HT-29 (cell line): ENCODE measurements at regions not wholly inside any gene's neighbourhood (a gene's known extent, or its start where the extent isn't known, plus 50 kb on each side); places are given as distances from the start of the nearest gene placed in this dataset.
A peak's percentile ranks its signal among the peaks of the same experiment; 100 is the strongest.

ENCODE experiments used
- DNase-seq: peaks from one replicate; pipeline ENCODE4 v3.0.0-alpha.2; 2015; ENCODE audit warnings: low spot score

DNA sequence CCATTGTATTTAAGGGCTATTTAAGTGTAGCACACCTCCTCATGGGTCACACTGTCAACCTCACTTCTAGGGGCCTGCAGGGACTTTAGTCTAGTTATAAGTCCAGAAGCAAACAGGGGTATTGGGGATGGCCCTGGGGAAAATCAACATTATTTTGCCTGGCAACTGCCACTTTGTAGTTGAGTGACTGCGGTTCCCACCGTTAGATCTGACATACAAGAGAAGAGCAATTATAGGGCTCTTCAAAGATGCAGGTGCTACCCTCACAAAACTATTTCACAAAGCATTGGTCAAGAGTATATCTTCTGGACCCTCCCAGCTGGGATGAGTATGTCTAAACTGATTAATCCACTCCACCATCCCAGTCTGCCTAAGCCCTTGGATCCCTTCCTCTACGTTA lies 133.0 kb upstream of the PCBD1 start:
- DNase-seq = no peak

DNA sequence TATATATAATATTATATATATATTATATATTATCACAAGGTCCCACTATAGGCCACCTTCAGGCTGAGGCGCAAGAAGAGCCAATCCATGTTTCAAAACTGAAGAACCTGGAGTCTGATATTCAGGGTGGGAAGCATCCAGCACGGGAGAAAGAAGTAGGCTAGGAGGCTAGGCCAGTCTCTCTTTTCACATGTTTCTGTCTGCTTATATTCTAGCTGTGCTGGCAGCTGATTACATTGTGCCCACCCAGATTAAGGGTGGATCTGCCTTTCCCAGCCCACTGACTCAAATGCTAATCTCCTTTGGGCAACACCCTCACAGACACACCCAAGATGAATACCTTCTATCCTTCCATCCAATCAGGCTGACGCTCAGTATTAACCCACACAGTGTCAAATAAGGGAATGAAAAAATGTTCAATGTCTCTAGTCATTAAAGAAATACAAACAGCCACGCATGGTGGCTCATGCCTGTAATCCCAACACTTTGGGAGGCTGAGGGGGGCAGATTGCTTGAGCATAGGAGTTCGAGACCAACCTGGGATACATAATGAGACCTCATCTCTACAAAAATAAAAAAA lies 135.4 kb upstream of the PCBD1 start:
- no peak for DNase-seq

DNA sequence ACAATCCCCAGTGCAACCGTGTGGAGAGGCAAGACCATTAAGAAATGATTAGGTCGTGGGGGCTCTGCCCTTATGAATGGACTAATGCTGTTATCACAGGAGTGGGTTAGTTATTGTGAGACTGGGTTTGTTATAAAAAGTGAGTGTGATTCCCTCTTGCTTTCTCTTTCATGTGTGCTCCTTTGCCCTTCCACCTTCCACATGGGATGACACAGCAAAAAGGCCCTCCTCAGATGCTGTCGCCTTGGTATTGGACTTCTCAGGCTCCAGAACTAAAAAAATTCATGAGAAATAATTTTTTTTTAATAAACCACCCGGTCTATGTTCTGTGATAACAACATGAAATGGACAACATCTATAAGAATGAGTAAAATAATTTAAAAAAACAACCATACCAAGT lies 136.1 kb upstream of the PCBD1 start:
- DNase-seq = no peak

DNA sequence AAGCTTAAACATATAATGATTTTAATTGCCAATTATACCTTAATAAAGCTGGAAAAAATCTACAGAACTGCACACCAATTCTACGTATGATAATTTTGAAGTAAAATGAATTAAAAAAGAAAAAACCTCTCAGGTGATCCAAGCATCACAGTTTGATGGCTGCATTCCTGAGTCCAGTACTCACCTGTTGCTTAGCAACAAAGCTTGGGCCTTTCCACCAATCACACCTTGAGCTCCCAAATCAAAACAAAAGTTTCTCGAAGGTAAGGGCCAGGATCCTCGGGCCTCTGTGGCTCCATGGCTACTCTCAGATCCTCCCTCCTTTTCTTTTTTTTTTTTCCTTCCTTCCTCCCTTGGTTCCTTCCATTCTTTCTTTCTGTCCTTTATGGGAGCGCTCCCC lies 137.2 kb upstream of the PCBD1 start:
- peak; percentile 11 for DNase-seq

DNA sequence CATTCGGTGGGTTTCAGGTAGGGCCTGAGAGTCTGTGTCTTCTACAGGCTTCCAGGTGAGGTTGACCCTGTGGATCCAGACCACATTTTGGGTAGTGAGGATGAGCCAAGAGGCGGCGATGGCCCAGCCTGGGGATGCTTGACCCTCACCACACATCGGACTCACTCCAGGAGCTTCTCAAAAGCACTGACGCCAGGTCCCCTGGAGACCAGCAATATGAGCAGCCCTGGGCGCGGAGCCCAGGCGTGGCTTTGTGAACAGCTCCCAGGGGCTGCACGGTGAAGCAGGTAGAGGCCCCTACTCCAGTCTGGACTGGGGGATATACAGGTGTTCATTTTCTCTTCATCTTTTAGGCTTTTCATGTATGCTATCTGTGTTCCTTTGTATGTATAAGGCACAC lies 139.7 kb upstream of the PCBD1 start:
- no peak for DNase-seq

DNA sequence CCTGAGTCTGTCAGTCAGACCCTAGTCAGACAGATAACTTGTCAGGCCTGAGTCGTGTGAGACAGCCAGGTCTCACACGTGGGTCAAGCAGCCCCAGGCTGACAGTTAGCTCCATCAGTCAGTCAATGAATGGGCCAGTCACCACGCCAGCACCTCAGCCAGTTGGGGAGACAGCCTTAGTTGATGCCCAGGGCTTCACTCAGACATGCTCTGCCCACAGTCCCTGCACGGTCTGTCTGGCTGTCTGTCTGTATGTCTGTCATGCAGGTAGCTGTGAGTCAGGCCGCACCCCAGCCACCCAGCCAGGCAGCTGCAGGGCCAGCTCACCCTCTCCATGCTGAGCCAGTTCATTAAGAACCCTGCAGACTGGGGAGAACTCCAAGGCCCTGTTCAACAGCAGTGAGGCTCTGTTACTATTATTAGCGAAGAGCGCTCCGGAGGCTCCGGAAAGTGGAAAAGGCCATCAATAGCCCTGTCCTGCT lies 141.1 kb upstream of the PCBD1 start:
- no peak for DNase-seq

DNA sequence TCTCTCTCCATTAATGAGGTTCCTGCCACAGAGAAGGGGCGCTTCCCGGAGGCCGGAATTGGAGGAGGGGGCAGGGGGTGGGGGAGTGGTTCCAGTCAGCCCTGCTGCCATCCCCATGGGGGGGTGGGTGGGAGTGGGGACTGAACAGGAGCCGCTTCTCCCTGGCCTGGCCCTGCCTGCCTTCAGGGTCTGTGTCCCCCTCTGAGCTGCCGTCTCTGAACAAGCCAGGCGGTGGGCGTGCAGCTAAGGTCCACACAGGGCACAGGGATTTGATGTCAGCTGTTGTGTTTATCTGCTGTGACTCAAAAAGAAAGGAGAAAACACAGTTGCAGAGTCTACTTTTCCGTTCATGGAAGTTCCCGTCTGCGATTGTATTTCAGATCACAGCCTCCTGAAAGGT lies 141.5 kb upstream of the PCBD1 start:
- no peak for DNase-seq

DNA sequence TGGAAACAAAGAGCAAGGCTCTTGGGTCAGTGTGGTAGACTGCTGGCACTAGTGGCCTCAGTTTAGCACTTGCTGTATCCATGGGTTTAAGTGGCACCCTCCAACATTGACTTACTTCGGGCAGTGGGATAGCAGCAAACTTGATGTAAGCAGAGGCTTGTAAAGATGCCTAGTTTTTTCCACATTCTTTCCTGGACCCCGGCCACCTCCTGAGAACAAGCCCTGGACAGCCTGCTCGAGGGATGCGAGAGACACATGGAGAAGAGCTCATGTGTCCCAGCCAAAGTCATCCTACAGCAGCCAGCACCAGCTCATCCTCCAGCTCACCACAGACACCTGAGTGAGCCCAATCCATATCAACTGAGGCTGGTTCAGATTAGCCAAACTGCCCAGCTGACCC lies 142.7 kb upstream of the PCBD1 start:
- DNase-seq = no peak

DNA sequence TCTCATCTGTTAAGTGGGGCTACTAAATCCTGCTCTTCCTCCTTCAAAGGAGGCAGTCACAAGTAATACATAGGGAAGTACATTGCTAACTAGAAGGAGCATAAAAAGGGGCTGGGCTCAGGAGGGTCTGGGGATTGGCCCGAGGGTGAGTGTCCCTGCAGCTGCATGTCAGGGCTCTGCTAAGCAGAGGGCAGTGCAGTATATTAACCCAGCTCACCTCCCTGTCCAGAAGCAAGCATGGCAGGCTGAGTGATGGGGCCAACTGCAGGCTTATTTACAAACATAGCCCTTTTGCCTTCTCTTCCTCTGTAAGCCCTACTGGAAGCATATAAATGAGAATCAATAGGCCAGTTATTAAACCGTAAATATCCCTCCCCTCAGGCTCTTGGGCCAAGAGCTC lies 143.2 kb upstream of the PCBD1 start:
- DNase-seq = no peak

DNA sequence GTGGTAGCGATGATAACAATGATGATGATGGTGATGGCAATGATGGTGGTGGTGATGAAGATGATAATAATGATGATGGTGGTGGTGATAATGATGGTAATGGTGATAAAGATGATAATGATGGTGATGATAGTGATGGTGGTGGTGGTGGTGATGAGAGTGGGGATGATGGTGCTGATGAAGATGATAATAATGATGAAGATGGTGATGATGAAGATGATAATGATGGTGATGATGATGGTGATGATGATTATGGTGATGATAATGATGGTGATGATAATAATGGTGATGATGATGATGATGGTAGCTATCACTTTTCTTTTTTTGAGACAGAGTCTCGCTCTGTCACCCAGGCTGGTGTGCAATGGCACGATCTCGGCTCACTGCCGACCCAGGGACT lies 144.5 kb upstream of the PCBD1 start:
- no peak for DNase-seq

DNA sequence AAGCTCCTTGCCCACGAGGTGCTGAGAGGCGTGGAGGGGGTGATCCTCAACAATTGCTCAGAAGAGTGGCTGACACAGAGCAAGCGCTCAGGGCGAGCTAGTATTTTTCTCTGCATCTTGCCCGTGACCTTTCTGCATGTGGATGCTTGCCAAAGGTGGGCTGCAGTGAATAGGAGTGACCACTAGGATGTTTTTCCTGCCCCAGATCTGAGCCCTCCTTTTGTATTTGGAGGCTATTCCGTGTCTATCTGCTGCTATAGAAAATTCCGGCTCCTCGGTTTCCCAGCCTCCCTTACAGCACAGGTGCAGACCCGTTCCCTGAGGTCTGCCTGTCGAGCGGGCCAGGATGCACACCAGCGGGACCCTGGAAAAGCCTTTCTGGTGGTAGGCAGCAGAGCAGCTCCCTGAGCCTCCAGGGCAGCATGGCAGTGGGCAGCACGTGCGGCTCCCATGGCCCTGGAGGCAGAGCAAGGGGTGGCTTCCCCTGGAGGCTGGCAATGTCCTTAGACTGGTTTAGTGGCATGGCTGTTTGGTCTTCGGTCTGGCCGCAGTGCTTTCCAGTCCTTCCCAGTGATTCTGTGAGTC lies 145.1 kb upstream of the PCBD1 start:
- no peak for DNase-seq

DNA sequence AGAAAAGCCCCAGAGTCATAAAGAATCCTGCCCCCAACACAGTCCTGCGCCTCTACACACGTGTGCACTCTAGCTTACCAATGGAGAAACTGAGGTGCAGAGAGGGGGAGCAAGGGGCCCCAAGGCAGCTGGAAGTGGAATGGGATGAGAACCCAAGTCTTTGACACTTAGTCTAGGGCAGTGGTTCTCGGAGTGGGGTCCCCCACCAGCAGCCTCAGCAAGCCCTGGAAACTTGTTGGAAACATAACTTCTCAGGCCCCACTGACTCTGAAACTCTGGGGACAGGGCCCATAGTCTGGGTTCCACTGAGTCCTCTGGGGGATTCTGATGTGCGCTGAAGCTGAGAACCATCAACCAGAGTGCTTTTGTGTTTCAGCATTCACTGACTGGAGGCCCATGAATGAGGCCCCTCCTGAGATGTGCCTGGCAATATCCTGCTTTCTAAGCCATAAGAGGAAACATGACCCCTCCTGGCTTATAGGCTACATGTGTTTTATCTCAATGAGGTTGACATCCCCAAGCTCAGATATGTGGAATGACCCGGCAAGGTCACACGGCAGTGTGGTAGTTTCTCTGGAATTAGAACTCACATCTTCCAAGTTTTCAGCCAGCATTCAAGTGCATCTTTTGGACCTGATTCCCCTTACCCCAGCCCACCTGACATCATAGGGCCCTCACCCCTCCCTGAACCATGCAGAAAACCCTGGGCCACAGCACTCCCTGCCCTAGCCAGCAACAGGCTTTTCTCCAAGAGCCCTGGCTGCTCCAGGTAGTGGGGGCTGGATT lies 147.3 kb upstream of the PCBD1 start:
- no peak for DNase-seq

DNA sequence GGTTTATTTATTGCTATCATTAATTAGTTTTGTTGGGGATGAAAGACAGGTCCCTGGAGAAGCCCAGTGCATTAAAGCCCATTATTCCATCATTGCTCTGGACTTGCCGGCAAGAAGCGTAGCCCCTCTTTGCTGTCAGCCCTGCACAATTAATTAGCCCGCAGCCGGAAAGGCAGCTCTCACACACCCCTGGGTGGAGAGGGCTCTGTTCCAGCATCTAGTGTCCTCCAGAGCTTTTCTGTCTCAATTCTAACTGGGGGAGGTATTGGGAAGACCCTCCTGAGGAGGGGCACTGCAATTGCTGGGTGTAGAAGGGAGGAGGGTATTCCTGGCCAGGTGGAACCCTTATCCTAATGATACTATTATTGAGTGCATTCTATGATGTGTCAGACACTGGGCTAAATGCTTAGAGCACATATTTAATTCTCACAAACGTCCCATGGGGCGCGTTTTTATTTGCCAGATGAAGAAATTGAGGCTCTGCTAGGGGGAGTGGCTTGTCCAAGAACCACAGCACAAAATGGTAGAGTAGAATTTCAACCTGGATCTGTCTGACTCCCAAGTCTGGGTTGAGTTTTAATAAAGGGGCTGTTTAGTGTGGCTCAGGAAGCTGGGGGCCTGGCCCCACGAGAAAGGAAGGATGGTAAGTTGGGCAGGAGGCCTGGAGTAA lies 148.1 kb upstream of the PCBD1 start:
- no peak for DNase-seq

DNA sequence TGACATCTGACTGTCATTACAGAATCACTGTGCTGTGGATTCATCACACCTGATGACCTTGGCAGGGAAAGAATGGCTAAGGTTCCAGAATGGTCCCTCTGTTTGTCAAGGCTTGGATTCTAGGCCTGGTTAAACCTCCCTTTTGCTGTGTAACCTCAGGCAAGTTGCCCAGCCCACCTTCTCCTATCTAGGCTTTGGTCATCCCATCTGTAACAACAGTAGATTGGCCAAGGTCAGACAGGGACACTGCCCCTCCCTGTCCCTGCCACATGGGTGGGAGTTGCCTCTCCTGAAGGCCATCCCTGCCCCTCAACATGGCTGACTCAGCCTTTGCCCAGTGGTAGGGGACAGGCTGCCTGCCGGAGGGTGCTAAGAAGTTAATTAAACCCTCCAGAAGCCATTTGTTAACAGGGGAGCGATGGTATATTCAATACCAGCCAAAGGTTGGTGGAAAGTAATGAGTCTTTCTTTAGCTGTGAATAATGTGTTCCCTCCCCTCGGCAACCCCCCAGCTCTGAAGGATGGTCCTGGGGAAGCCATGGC lies 149.8 kb upstream of the PCBD1 start:
- DNase-seq = no peak

DNA sequence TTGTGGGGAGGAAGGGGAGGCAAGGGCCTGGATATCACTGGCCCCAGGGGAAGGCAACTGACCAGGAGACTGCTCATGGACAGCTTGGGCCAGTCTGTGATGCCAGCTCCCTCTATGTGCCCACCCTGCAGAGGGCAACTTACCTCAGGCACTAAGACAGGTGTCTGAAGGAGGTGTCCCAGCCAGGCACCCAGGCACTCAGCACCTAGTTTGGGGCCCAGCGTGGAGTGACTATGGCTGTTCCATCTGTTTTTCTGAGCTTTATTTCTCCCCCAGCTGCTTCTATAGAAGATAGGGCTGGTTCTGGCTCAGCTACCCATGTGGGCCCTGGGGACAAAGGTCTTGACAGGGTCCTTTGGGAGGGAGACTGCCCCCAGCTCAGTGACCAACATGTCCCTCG lies 150.6 kb upstream of the PCBD1 start:
- DNase-seq = no peak

DNA sequence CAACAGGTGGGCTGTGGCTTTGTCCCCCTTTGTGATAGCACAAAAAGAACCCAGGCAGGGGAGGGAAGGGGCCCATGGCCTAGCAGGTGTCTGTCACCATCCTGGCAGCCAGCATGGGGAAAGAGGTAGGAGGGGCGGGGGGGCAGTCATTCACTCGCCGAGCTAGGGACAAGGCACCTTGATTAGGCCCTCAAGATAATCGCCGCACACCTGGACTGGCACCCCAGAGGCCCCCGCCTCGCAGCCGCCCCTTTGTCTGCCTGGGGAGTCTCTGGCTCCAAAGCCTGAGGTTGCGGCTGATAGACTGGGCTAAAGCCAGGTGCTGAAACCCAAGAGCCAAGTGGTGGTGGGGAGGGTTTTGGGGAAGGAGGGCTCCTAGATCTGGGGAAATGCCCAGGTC lies 151.2 kb upstream of the PCBD1 start:
- no peak for DNase-seq

DNA sequence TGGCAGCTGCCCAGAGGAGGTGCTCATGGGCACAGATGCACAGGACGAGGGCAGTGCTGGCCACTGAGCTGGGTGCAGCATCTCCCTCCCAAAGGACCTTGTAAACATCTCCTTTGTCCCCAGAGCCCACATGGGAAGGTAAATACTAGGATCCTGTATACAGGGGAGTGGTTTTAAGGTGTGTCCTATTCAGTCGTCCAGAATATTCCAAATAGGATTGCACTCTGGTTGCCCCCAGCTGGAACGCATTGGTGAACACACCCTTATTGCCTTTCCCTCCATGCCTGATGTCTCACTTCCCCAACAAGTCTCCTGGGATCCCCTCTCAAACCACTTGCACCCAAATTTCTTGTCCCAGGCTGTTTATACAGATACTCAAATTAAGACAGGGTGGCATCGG lies 152.0 kb upstream of the PCBD1 start:
- no peak for DNase-seq

DNA sequence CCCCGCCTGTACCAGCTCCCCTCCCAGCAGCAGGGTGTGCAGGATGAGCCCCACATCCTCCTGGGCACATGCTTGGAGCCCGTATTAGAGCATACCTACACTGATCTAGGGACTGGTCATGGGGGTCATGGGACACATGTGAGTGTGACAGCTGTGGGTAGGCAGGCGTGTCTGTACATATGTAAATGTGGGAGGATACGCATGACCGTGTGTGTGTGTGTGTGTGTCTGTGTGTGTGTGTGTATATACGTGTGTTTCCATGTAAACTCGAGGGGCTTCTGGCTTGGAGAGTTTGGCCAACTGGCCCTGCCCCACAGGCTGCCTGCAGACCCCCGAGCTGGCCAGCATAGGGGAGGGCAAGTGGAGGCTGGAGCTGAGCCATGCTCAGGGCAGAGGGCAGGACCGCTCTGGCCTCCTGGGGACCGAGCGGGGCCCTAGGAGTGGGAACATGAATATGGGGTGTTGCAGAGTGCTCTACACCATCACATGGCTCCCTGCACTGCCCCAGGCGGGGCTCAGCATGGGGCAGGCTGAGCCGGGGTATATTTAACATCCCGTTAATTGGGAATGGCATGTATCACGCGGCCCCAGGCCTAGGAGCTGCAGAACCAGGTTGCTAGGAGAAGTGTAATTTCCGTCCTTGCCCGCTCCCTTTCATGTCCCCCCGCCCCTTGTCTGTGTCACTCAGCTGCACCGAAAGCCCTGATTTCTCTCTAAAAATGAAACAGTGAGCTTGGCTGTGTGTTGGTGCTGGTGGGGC lies 152.7 kb upstream of the PCBD1 start:
- no peak for DNase-seq

DNA sequence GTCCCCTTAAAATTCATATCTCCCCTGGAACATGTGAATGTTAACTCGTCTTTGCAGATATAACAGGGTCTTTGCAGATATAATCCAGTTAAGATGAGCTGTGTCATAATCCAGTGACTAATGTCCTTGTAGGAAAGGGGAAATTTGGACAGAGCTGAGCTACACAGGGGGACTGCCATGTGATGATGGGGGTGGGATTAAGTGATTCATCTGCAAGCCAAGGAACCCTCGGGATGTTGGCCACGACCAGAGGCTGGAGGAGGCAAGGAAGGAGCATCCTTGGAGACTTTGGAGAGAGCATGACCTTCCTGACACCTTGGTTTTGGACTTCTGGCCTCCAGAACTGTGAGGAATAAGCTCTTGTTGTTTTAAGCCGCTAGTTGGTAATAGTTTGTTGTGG lies 153.9 kb upstream of the PCBD1 start:
- no peak for DNase-seq

DNA sequence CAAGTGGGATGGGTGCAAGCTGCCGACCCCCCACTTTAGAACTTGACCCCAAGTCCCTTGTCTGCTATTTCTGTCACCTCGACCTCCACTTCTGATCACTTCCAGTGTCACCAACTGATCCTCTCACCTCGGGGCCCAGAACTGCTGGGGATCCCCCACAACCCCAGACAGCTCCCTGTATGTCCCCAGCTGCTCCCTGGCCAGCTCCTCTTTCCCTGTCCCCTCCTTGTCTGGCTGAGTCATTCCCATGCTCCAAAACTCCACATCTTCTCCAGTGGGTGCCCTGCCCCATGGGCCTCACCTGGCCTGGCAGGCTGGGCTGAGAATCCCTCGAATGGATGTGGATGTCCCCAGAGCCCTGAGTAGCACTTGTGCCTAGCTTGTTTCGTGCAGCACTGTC lies 154.3 kb upstream of the PCBD1 start:
- no peak for DNase-seq

DNA sequence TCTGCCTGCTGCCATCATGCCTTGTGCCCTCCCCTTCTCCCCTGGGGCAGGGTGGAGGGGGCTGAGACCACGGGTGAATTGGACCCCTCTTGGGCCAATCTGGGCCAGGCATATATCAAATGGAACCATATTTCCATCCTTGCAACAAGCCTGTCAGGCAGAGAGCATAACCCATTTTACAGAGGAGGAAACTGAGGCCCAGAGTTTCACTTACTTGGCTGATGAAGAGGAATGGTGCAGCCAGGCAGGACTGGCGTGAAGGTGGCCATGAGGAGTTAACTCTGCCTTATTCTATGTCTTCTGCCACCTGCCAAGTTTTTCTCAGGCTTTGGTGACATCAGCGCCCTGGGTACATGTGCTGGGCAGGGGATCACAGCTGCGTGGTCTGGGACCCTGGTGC lies 155.5 kb upstream of the PCBD1 start:
- DNase-seq = no peak

DNA sequence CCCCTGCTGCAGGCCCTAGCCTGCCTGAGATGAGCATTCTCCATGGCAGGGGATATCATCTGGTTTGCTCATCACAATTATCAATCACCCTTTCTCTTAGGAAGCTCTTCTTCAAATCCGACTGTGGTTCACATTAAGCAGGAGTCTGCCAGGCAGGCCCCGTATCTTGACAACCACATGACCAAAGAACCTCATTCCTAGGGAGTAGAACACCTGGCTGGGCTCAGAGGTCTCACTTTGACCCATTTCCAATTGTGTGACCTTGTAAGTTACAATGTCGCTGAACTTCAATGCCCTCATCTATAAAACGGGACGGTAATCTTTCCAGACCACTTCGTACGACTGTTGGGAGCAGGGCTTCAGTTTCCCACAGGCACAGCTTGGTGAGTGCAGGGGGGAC lies 156.4 kb upstream of the PCBD1 start:
- no peak for DNase-seq
